CD4-positive, alpha-beta T cell (primary cell): ENCODE measurements at regions not wholly inside any gene's neighbourhood (a gene's known extent, or its start where the extent isn't known, plus 50 kb on each side); places are given as distances from the start of the nearest gene placed in this dataset.

Experiments used
- ATAC-seq: fragments of 200-7000 bp; cut with Tn5 transposase; one replicate; pipeline ENCODE4 v1.10.0; 2022; ENCODE audit warnings: mild to moderate bottlenecking; ENCODE audit not compliant: poor library complexity
- CTCF ChIA-PET: fragments of 350-600 bp; sonication (Branson Sonifier 250); formaldehyde crosslinking; loops from one replicate; lab custom pipeline; 2021; ENCODE audit warnings: antibody characterized with exemption, inconsistent platforms; lab: Charles Lee
- POLR2A ChIA-PET: fragments of 350-600 bp; sonication (Branson Sonifier 250); formaldehyde crosslinking; loops from one replicate; lab custom pipeline; 2021; ENCODE audit warnings: antibody characterized with exemption, inconsistent platforms; lab: Charles Lee
- DNase-seq, 14 experiments: peaks; one replicate each; pipeline ENCODE4 v3.0.0-alpha.2; 2013 to 2020; ENCODE audit warnings: mixed read lengths in 2 of 14
- H3K27ac ChIP-seq, 2 donors: one replicate each; pipeline versions ENCODE4 v1.5.1 to v1.7.0; 2013; ENCODE audit warnings: low read length in 2 of 2, low read depth in 1 of 2, mild to moderate bottlenecking in 1 of 2
- H3K27me3 ChIP-seq, 2 experiments: 1 replicate in 1 of 2; 2 replicates in 1 of 2; pipeline versions ENCODE4 v1.6.1 to v1.7.0; 2013; ENCODE audit warnings: low read length in 2 of 2, control low read depth in 1 of 2, mild to moderate bottlenecking in 1 of 2, moderate library complexity in 1 of 2; ENCODE audit not compliant: insufficient read depth in 2 of 2, control insufficient read depth in 1 of 2
- H3K36me3 ChIP-seq: one replicate; pipeline ENCODE4 v1.6.1; 2013; ENCODE audit warnings: low read length, control low read depth; ENCODE audit not compliant: insufficient read depth
- H3K4me1 ChIP-seq: one replicate; pipeline ENCODE4 v1.6.1; 2013; ENCODE audit warnings: low read length, control low read depth; ENCODE audit not compliant: insufficient read depth
- H3K4me3 ChIP-seq: one replicate; pipeline ENCODE4 v1.5.1; 2013; ENCODE audit warnings: mild to moderate bottlenecking, low read length, moderate library complexity
- H3K9me3 ChIP-seq, 2 experiments: 1 replicate in 1 of 2; 2 replicates in 1 of 2; pipeline versions ENCODE4 v1.6.1 to v1.7.0; 2013; ENCODE audit warnings: low read length in 2 of 2, mild to moderate bottlenecking in 2 of 2, control low read depth in 1 of 2, moderate library complexity in 1 of 2; ENCODE audit not compliant: control insufficient read depth in 1 of 2, insufficient read depth in 1 of 2
- H3K27ac Mint-ChIP-seq: one replicate; pipeline ENCODE4 v1.8.0; 2020; ENCODE audit warnings: mixed read lengths
- H3K27me3 Mint-ChIP-seq: one replicate; pipeline ENCODE4 v1.8.0; 2021; ENCODE audit warnings: mixed read lengths
- H3K36me3 Mint-ChIP-seq: one replicate; pipeline ENCODE4 v1.8.0; 2021; ENCODE audit warnings: low read depth, mixed read lengths
- H3K4me1 Mint-ChIP-seq: one replicate; pipeline ENCODE4 v1.8.0; 2021; ENCODE audit warnings: low read depth, mixed read lengths
- H3K4me3 Mint-ChIP-seq: one replicate; pipeline ENCODE4 v1.8.0; 2020; ENCODE audit warnings: mild to moderate bottlenecking, mixed read lengths
- H3K9me3 Mint-ChIP-seq: one replicate; pipeline ENCODE4 v1.8.0; 2020; ENCODE audit warnings: mixed read lengths
- CTCF ChIP-seq: fragments of 200-600 bp; IDR thresholded peaks from one replicate; pipeline ENCODE4 v1.8.0; 2022; ENCODE audit warnings: antibody characterized with exemption, mild to moderate bottlenecking
- intact Hi-C, 2 experiments: fragments of 100-400 bp; cut with DNase I in 1 of 2; cut with micrococcal nuclease in 1 of 2; formaldehyde crosslinking; loops; one replicate each; pipeline versions ENCODE4 v1.15.1 to v1.9.0; 2023 to 2025; cut with DNase I, micrococcal nuclease

- no peaks in the 10 kb centered on the region for H3K27me3 ChIP-seq
- no peaks in the 10 kb centered on the region for H3K9me3 Mint-ChIP-seq
- no peaks in the 10 kb centered on the region for H3K36me3 Mint-ChIP-seq
- peaks cover 0 to 6% of the 10 kb centered on the region in 2 experiments for H3K9me3 ChIP-seq
- TF ChIP-seq CTCF = no peak
- H3K36me3 ChIP-seq = no peaks in the 10 kb centered on the region
- no peak overlapping the region for H3K4me3 ChIP-seq
- intact Hi-C loops = no loop called here
- H3K27ac Mint-ChIP-seq = no peak overlapping the region
- ChIA-PET CTCF (no interaction called here), POLR2A (no interaction called here)
- ATAC-seq (no peak), DNase-seq (no peak)
- H3K27ac ChIP-seq = no peak overlapping the region
- no peaks in the 10 kb centered on the region for H3K27me3 Mint-ChIP-seq
- H3K4me3 Mint-ChIP-seq = no peak overlapping the region
- peaks cover 11% of the 10 kb centered on the region for H3K4me1 Mint-ChIP-seq
- no peaks in the 10 kb centered on the region for H3K4me1 ChIP-seq
Observed at GRCh38 chr1:229121845-229122436, 149.0 kb upstream of the RAB4A start.

- intact Hi-C loops = no loop called here
- ChIA-PET POLR2A (no interaction called here), CTCF (no interaction called here)
- H3K9me3 Mint-ChIP-seq = no peaks in the 10 kb centered on the region
- no peaks in the 10 kb centered on the region for H3K27me3 ChIP-seq
- no peak overlapping the region for H3K4me3 Mint-ChIP-seq
- DNase-seq (no peak), ATAC-seq (no peak)
- TF ChIP-seq CTCF = no peak
- H3K4me1 ChIP-seq = peaks cover 4% of the 10 kb centered on the region
- no peaks in the 10 kb centered on the region for H3K36me3 Mint-ChIP-seq
- H3K27ac Mint-ChIP-seq = no peak overlapping the region
- H3K27me3 Mint-ChIP-seq = no peaks in the 10 kb centered on the region
- H3K4me3 ChIP-seq = no peak overlapping the region
- H3K9me3 ChIP-seq = peaks cover 0 to 6% of the 10 kb centered on the region in 2 experiments
- H3K4me1 Mint-ChIP-seq = peaks cover 18% of the 10 kb centered on the region
- H3K36me3 ChIP-seq = no peaks in the 10 kb centered on the region
- no peak overlapping the region for H3K27ac ChIP-seq
Observed at GRCh38 chr1:229122606-229123005, 148.3 kb upstream of the RAB4A start.

GRCh38 chr1:229124116-229124515 is 146.8 kb upstream of the RAB4A start:
- no peak overlapping the region for H3K4me3 Mint-ChIP-seq
- DNase-seq = no peak

More at GRCh38 chr1:229124116-229124515, 146.8 kb upstream of the RAB4A start:
- no peak overlapping the region for H3K4me3 ChIP-seq
- Mint-ChIP-seq H3K36me3 (no peaks in the 10 kb centered on the region), H3K4me1 (peaks cover 31% of the 10 kb centered on the region), H3K27me3 (no peaks in the 10 kb centered on the region), H3K27ac (no peak overlapping the region), H3K9me3 (no peaks in the 10 kb centered on the region)
- H3K36me3 ChIP-seq = no peaks in the 10 kb centered on the region
- H3K4me1 ChIP-seq = peaks cover 16% of the 10 kb centered on the region
- no peak for ATAC-seq
- no peak for TF ChIP-seq CTCF
- no peaks in the 10 kb centered on the region for H3K27me3 ChIP-seq
- H3K9me3 ChIP-seq = peaks cover 0 to 2% of the 10 kb centered on the region in 2 experiments
- ChIA-PET POLR2A (interaction anchor here (0.7 kb wide), 1 partner anchor 12 kb away, joined by 4 read pairs; no protein-coding TSS in a partner anchor), CTCF (no interaction called here)
- intact Hi-C loops = no loop called here
- no peak overlapping the region for H3K27ac ChIP-seq
